Islet precursor cell (in vitro differentiated cells): ENCODE measurements at regions not wholly inside any gene's neighbourhood (a gene's known extent, or its start where the extent isn't known, plus 50 kb on each side); places are given as distances from the start of the nearest gene placed in this dataset.
"Not testable (repeated sequence)": the region's sequence is repeated elsewhere in the genome, so short reads cannot be mapped to it uniquely, and the experiment has no call there.

Experiments used
- DNase-seq: peaks from one replicate; pipeline ENCODE4 v3.0.0-alpha.2; 2018

DNA sequence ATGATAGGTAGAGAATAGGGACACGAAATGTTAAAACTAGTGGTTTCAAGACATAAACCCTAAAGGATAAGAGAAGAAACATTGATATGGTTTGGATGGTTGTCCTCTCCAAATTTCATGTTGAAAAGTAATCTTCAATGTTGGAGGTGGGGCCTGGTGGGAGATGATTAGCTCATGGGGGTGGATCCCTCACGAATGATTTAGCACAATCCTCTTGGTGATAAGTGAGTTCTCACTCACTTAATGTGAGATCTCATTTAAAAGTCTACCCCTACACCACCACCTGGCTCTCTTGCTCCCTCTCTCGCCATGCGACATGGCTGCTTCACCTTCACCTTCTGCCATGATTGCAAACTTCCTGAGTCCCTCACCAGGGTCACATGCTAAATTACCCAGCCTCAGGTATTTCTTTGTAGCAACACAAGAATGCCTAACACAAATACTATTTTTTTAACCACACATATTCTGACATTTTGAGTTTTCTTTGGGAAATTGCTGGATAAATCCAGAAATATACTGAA, 242.4 kb upstream of the PHF14 start:
- no peak for DNase-seq

DNA sequence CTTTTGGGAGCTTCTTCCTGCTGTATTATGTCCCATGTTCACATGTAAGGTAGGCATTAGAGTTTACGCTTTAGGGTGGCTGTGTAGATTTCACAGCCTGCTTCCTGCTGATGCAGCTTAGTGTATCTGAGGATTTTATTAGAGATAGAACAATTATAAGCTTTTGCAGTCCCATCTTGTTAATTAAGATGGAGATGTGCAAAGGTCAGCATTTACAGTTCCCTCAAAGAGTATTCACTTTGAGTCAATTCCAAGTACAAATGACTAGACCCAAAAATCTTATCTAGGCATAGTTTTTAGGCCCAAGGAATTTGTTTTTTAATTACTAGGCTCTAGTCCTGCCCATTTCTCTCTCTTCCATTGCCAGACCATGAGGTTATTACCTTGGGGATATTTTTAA, 239.9 kb upstream of the PHF14 start:
- no peak for DNase-seq

DNA sequence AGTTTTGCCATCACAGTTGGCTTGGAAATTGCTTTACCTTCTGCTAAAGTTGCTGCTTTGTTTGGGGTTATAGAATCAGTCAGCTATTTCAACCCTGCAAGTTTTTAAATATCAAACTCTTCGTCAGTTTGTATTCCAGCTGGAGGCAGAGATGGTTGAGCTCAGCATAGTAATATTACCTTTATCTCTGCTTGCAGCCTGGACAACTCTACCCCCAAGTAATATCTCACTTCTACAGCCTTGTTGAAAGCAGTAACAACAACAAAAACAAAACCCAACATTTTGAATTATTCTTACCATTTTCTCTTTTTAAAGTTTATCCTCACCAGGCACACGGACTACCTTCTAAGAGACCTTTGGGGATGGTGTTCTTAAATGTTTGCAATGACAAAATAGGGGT, 239.1 kb upstream of the PHF14 start:
- DNase-seq, result no peak

DNA sequence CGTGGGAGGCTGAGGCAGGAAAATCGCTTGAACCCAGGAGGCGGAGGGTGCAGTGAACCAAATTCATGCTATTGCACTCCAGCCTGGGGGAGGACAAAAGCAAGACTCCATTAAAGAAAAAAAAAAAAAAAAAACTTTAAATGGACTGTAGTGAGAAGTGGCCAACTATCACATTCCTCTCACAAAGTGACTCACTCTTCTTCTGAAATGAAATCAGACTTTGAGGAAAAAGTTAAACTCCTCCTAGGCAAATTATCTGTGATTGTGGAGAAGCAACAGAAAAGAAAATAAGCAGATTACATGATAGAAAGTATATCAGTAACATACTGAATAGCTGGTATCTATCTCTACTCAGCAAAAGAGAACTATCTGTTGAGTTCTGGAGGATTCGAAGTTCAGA, 234.3 kb upstream of the PHF14 start:
- DNase-seq, result no peak

DNA sequence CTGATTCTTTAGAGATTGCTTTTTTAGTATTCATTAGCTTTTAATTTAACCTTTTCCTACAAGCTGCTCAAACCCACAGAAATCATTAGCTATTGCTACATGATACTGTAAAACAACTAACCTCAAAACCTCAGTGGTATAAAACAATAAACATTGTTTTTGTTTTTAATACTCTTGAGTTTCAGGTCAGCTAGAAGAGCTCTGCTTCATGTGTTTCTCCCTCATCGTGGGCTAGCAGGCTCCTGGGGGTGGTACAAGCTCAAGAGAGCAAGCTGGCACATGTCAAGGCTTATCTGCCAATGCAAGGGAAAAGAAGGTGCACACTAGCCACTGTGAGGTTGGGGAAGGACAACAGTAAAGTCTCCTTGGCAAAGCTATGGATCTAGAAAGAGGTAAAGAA, 232.9 kb upstream of the PHF14 start:
- no peak for DNase-seq

DNA sequence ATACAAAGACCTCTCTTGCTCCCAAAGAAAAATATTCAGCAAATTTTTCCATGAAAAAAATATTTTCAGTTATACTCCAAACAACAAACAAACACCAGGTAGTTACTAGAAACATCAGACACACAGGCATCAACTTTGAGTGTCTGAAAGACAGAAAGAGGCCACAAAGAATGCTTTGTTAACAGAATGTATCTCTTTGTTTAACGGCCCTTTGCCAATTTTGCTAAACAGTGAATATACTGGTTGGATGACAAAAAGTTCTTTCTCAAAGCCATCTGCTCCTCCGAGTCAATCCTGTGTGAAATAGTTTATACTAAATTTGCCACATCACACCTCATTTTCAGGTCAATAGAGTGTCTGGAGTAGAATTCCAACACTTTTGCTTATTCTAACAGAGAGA, 216.7 kb upstream of the PHF14 start:
- DNase-seq, result no peak

- no peak for DNase-seq
Measured at GRCh38 chr7:10759120-10759519, 214.6 kb upstream of the PHF14 start.

GRCh38 chr7:10767771-10768170, 205.9 kb upstream of the PHF14 start:
- DNase-seq, result no peak

DNA sequence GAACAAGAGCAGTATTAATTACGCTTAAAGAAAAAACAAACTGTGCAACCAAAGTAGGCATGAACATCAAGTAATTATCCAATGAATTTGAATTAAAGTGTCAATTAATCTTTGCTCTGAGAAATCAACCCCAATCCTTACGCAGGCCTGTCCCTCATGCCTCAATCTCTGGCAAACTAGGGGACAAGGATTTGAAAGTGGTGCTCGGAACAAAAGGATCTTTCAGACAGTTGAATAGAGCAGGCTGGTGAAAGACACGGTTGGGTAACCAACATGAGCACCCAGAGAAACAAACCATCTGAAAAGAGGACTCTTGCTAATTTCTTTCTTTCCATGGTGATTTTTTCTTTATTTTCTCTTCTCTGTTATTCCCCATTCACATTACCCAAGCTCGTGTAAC, 203.5 kb upstream of the PHF14 start:
- no peak for DNase-seq

GRCh38 chr7:10773430-10773829, 200.2 kb upstream of the PHF14 start:
- DNase-seq, result no peak

DNA sequence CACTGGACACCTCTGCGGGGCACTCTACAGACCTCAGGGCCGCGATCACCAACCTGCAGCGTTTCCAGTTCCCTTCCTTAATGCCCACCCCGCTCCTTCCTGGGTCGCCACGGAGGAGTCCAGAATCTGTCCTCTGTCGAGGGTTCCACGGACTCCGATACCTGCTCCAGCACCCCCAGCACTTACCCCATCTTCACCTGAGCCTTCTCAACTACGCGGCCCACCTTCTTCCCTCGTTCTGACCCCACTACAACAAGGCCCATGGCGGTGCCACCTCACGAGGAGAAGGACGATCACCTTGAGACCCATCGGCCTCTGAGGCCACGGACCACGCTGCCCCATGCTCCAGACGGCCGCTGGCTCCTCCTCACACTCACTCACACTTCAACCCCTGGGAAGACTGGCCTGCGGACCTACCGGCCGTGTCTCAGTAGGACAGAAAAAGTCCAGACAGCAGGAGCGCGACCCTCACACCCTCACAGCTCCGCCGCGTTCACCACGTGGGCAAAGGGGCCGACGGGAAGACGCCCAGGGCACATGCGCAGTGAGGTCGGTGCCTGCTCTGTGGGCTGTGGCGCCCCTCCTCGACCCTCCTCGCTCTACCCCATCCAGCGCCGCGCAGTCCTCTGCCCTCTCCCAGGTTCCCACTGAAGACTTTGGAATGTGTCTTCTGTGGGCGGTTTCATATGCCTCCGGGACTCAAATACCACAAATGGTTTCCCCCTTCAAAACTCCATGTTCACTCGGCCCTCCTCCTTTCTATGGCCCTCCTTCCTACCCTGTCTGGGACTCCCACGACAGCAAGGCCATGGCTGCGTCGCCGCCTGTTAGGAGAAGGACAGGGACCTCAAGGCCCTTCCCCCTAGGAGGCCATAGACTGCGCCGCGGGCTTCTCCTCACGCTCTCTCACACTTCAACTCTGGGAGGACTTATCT, 193.9 kb upstream of the PHF14 start:
- no peak for DNase-seq

GRCh38 chr7:10780400-10780747, 193.3 kb upstream of the PHF14 start:
- no peak for DNase-seq

DNA sequence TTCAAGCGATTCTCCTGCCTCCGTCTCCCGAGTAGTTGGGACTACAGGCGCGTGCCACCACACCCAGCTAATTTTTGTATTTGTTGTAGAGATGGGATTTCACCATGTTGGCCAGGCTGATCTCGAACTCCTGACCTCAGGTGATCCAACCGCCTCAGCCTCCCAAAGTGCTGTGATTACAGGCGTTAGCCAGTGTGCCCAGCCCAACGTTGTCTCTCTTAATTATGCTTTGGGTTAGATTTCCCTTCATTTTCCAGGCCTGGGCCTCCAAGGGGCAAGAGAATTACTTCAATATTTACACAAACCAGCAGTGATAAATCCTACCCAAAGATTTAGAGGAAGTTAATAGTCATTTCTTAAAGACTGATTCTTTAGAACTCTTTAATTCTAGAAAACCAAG, 186.7 kb upstream of the PHF14 start:
- DNase-seq, result not testable (repeated sequence)

DNA sequence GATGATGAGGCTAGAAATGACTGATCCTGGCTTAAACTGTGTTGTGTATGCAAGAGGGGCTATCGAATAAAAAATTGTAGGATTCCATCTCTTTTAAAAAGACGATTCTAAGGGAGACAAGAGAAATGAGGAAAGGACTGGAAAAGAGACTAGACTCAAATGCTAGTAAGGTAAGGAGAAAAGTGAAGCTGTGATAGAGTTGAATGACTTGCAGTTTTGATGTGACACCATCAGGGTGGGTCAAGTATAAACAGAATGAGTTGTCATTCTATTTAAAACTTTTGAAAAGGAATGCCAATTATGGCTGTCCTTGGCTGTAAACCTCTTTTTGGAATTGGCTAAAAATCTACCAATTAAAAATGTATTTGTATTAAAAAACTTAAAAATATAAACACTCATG, 184.5 kb upstream of the PHF14 start:
- DNase-seq, result no peak

DNA sequence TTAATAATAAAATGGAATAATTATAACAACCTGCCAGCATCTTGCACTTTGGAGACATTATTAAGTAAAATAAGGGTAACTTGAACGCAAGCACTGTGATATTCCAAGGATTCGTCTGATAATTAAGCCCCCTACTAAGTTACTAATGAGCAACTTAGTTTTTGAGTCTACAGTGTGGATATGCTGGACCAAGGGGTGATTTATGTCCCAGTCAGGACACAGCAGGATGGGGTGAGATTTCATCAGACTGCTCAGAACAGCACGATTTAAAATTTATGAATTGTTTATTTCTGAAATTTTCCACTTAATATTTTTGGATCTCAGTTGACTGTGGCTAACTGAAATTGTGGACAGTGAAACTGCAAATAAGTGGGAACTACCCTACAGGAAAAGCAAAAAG, 182.8 kb upstream of the PHF14 start:
- no peak for DNase-seq

GRCh38 chr7:10793995-10794775, 179.5 kb upstream of the PHF14 start:
- no peak for DNase-seq

GRCh38 chr7:10797157-10797556, 176.5 kb upstream of the PHF14 start:
- no peak for DNase-seq

DNA sequence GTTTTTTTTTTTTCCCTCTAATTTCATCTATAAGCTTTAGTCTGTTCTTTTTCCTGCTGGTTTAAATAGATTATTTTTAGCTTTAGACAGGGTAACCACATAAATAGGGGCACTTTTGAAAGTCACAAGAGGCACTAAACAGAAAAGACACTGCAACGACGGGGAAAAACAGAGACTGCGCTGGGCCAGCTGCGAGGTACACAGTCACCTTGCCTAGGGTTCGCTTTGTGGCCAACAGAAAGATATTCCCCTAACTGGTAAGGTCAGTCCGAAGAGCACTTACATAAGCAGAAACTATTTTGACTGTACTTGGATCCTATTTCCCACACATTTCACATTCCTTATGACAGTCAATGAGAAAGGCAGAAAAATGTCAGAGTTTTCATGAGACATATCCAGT, 175.6 kb upstream of the PHF14 start:
- no peak for DNase-seq

- DNase-seq, result no peak
Measured at GRCh38 chr7:10799475-10799874, 174.2 kb upstream of the PHF14 start.

DNA sequence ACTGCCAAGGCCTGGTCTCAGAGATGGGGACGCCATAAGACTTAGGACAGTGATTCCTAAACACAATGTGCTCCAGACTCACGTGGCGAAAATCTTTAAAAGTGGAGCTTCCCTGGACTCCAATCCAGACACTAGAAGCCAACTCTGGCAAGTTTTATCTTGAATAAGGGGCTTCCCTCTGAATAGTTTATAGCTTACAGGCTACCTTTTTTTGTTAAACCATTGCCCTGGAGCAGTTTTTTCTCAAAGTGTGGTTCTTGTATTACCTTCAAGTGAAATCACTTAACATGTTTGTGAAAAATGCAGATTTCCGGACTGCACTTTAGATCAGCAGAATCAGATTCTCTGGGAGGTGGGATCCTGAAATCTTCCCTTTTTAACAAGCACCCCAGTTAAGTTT, 171.7 kb upstream of the PHF14 start:
- no peak for DNase-seq

- peak; percentile 84 for DNase-seq
Measured at GRCh38 chr7:10802526-10802925, 171.1 kb upstream of the PHF14 start.

DNA sequence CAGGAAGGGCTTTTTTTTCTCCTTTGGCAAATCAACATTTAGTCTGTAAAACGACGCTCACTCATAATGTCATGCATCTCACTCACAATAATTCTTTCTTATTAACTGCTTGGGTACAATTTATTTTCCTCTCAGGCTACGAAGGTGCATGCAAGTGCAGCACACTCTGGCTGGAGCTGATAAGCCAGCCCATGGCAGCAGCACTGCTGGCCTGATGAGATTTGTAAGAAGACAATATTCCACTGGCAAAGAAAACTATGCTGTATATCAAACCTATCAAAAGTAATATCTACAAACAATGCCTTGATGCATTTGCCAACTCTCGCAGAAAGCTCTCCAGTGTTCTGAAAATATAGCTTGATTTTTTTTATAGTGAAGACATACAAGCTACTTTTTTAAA, 170.0 kb upstream of the PHF14 start:
- no peak for DNase-seq

DNA sequence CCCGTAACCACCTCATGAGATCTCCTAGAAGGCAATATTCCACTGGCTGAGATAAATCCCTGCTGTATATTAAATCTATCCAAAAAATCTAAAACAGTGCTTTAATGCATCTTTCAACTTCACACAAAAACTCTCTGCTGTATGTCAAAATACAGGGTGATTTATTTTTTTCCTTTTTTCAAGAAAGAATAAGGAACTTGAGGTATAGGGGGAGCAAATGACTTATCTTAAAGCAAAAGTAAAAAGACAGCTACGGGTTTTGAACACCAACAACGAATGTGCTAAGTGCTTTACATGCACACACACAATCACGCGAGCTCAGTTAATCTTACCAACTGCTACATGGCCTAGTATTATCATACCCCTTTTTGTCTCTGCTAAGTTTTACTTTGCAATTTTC, 168.9 kb upstream of the PHF14 start:
- no peak for DNase-seq

DNA sequence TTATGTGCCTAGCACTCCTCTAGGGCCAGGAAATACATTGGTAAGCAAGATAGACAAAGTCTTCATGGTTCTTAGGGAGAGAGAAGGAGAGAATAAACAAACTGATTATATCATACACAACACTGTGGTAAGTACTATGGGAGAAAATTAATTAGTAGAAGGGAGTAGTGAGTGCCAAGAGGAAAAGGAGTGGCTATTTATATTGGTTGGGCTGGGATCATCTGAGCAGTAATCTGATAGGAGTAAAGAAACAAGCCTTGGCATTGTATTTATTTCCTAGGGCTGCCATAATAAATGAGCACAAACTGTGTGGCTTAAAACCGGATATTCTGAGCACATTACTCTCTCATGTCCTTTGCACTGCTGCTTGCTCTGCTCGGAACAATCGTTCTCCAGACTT, 158.1 kb upstream of the PHF14 start:
- no peak for DNase-seq
